ENCODE measurements at regions not wholly inside any gene's neighbourhood (a gene's known extent, or its start where the extent isn't known, plus 50 kb on each side); places are given as distances from the start of the nearest gene placed in this dataset.

DNA sequence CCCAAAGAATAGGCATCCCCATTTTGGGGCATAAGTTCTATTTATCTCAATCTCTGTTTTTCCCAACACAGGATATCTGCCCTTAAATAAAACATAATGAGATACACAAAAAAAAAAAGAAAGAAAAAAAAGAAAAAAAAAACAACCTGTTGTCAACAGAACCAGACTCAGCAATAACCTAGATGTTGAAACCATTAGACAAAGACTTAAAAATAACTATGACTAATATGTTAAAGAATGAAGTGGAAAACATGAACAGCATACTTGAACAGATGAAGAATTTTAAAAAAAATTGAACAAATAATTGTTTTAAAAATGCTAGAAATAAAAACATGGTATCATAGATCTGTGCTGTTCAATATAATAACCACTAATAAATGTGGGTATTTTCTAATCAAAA lies 93.4 kb upstream of the RXFP1 start:
- TF ChIP-seq POLR2AphosphoS5 (IDR thresholded peaks at IDR 0.05; ENCODE audit: control insufficient read depth, insufficient read depth, low read depth, low read length) (no peak), HCFC1 (IDR thresholded peaks at IDR 0.05; ENCODE audit: low read depth, low read length) (no peak), NR2C2 (CRISPR knock-in tag; IDR thresholded peaks at IDR 0.05) (no peak), NR2C2 (tag; IDR thresholded peaks at IDR 0.05) (no peak), RERE (CRISPR knock-in tag; IDR thresholded peaks at IDR 0.05; ENCODE audit: borderline replicate concordance) (no peak), ZNF318 (IDR thresholded peaks at IDR 0.05; ENCODE audit: borderline replicate concordance in 1 of 2, low read depth in 1 of 2) (no peak), MAX (CRISPR knock-in tag; IDR thresholded peaks at IDR 0.05) (no peak), TCFL5 (CRISPR knock-in tag; conservative IDR thresholded peaks at IDR 0.05) (no peak), CTCF (IDR thresholded peaks at IDR 0.05 in 2 of 3, conservative IDR thresholded peaks at IDR 0.05 in 1 of 3; ENCODE audit: insufficient read depth in 2 of 3, low read depth in 1 of 3, low read length in 3 of 3) (no peak)
- TF ChIP-seq, protein P1, sequence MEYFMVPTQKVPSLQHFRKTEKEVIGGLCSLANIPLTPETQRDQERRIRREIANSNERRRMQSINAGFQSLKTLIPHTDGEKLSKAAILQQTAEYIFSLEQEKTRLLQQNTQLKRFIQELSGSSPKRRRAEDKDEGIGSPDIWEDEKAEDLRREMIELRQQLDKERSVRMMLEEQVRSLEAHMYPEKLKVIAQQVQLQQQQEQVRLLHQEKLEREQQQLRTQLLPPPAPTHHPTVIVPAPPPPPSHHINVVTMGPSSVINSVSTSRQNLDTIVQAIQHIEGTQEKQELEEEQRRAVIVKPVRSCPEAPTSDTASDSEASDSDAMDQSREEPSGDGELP (CRISPR knock-in tag; IDR thresholded peaks at IDR 0.05; ENCODE audit: borderline replicate concordance): no peak
